ENCODE measurements at regions not wholly inside any gene's neighbourhood (a gene's known extent, or its start where the extent isn't known, plus 50 kb on each side); places are given as distances from the start of the nearest gene placed in this dataset.

DNA sequence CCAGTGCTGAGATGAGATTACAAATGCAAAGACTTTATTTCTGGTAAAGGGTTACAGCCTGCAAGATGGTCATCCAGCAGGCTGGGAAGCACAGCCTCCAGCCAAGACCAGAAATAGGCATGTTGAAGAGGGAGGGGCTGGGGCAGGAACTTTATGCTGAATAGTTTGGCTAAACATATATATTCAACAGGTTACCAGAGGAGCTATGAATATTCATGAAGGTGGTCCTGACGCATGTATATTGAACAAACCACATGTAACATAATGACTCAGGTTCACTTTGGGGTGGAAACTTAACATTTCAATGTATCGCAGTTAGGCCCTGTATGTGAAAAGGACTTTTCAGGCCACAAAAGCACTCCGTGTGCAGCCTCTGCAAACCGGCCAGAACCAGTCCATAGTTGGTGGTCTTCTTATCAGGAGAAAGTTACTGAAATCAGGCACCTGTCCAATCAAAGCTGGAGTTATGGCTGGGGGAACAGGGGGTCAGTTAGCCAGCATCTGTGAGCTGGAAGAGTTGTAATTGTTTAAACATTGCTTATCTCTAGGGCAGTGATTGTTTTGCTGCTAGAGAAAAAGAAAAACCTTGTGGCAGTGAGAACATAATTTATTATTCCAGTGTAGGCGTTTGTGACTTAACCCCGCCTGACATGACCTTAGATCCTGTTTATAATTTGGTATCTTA is 372.9 kb upstream of the AUTS2 start:
- no peak for DNase-seq (ENCODE audit: low spot score)
- no peak for ATAC-seq (ENCODE audit: insufficient number of reproducible peaks, low FRiP score, low read depth)
- H3K27ac ChIP-seq, result no peak overlapping the region
- H3K36me3 ChIP-seq, result no peaks in the 10 kb centered on the region
- H3K9me3 ChIP-seq, result no peaks in the 10 kb centered on the region
- H3K4me3 ChIP-seq, result no peak overlapping the region
- H3K27me3 ChIP-seq (replicated peaks; ENCODE audit: insufficient read depth), result no peaks in the 10 kb centered on the region
- peaks cover 5 to 24% of the 10 kb centered on the region in 2 donors for H3K4me1 ChIP-seq (ENCODE audit: control insufficient read depth in 1 of 2, low read depth in 2 of 2)
- TF ChIP-seq, protein P1, sequence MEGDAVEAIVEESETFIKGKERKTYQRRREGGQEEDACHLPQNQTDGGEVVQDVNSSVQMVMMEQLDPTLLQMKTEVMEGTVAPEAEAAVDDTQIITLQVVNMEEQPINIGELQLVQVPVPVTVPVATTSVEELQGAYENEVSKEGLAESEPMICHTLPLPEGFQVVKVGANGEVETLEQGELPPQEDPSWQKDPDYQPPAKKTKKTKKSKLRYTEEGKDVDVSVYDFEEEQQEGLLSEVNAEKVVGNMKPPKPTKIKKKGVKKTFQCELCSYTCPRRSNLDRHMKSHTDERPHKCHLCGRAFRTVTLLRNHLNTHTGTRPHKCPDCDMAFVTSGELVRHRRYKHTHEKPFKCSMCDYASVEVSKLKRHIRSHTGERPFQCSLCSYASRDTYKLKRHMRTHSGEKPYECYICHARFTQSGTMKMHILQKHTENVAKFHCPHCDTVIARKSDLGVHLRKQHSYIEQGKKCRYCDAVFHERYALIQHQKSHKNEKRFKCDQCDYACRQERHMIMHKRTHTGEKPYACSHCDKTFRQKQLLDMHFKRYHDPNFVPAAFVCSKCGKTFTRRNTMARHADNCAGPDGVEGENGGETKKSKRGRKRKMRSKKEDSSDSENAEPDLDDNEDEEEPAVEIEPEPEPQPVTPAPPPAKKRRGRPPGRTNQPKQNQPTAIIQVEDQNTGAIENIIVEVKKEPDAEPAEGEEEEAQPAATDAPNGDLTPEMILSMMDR (IDR thresholded peaks at IDR 0.05), result no peak

DNA sequence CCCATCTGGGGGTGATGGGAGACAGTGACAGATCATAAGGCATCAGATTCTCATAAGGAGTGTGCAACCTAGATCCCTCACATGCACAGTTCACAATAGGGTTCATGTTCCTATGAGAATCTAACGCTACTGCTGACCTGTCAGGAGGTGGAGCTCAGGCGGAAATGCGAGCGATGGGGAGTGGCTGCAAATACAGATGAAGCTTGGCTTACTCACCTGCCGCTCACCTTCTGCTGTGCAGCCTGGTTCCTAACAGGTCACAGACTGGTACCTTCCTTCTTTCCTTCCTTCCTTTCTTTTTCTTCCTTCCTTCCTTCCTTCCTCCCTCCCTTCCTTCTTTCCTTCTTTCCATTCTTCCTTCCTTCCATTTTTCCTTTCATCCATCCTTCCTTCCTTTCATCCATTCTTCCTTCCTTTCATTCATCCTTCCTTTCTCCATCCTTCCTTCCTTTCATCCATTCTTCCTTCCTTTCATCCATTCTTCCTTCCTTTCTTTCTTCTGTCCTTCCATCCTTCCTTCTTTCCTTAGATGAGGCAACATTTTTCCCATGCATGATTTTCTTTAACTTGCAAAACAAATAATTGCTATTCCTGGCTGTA is 370.0 kb upstream of the AUTS2 start:
- TF ChIP-seq, protein P1 (IDR thresholded peaks at IDR 0.05), result no peak
- Histone ChIP-seq H3K27me3 (replicated peaks; ENCODE audit: insufficient read depth) (no peaks in the 10 kb centered on the region), H3K36me3 (no peaks in the 10 kb centered on the region), H3K4me3 (no peak overlapping the region), H3K9me3 (no peaks in the 10 kb centered on the region), H3K27ac (no peak overlapping the region), H3K4me1 (ENCODE audit: control insufficient read depth in 1 of 2, low read depth in 2 of 2) (peaks cover 5 to 24% of the 10 kb centered on the region in 2 donors)
- ATAC-seq (ENCODE audit: insufficient number of reproducible peaks, low FRiP score, low read depth) (no peak), DNase-seq (ENCODE audit: low spot score) (no peak)

DNA sequence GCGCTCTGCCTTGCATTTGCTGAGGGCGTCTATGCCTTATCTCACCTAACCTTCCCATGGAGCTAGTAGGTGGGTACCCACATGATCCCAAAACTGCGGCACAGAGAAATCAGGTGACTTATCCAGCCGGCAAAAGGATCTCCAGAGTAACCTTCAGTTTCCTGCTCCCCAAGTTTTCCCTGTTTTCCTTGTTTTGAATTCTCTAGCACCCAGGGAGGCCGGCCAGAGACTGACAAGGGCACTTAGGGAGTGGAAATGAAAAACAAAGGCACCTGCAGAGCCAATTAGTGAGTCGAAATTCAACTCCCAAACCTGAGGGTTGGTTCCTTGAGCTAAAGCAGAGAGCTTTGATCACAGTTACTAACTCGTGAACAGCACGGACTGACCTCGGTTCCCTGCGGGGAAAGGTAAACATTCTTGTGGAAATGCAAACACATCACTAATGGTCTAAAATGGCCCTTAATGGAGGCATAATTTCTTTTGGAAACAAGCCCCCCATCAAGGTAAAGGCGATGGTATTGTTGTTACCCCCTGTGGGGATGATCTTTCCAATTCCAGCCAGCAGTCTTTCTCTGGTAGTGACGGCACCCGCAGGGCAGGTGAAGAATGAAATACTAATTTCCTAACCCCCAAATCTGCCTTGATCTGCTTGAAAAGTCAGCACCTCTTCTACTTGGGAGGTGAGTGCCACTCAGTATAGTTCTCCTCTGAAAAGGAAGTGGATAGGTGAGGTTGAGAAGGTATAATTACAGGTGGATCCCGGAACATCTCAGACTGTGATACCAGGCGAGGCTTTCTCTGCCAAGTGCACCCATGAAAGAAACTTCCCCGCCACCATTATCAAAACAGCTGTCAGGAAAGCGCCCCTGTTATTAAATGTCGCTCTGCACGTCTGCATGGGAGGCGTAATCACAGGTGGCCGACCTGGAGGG is 365.6 kb upstream of the AUTS2 start:
- TF ChIP-seq, protein P1 (IDR thresholded peaks at IDR 0.05), result no peak
- Histone ChIP-seq H3K4me3 (no peak overlapping the region), H3K27ac (no peak overlapping the region), H3K36me3 (no peaks in the 10 kb centered on the region), H3K9me3 (no peaks in the 10 kb centered on the region), H3K4me1 (ENCODE audit: control insufficient read depth in 1 of 2, low read depth in 2 of 2) (peaks cover 0 to 18% of the 10 kb centered on the region in 2 donors), H3K27me3 (replicated peaks; ENCODE audit: insufficient read depth) (no peaks in the 10 kb centered on the region)
- DNase-seq (ENCODE audit: low spot score) (no peak), ATAC-seq (ENCODE audit: insufficient number of reproducible peaks, low FRiP score, low read depth) (no peak)

DNA sequence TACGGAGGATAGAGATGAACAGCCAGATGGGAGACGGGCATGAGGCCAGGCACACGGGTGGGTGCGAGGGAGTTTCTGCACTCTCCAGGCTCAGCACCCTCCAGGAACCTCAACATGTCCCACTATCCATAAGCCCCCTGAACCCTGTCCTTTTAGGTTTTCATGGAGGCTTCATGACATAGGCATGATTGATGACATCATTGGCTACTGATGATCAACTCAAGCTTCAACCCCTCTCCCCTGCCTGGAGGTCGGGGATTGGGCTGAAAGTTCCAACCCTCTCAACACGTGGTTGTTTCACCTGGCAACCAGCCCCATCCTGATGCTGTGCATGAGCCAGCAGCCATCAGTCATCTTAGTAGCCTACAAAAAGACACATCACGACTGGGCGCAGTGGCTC is 360.7 kb upstream of the AUTS2 start:
- Histone ChIP-seq H3K9me3 (no peaks in the 10 kb centered on the region), H3K27ac (no peak overlapping the region), H3K36me3 (no peaks in the 10 kb centered on the region), H3K4me3 (no peak overlapping the region), H3K4me1 (ENCODE audit: control insufficient read depth in 1 of 2, low read depth in 2 of 2) (peaks cover 0 to 21% of the 10 kb centered on the region in 2 donors), H3K27me3 (replicated peaks; ENCODE audit: insufficient read depth) (no peaks in the 10 kb centered on the region)
- no peak for ATAC-seq (ENCODE audit: insufficient number of reproducible peaks, low FRiP score, low read depth)
- TF ChIP-seq, protein P1 (IDR thresholded peaks at IDR 0.05), result no peak
- no peak for DNase-seq (ENCODE audit: low spot score)

DNA sequence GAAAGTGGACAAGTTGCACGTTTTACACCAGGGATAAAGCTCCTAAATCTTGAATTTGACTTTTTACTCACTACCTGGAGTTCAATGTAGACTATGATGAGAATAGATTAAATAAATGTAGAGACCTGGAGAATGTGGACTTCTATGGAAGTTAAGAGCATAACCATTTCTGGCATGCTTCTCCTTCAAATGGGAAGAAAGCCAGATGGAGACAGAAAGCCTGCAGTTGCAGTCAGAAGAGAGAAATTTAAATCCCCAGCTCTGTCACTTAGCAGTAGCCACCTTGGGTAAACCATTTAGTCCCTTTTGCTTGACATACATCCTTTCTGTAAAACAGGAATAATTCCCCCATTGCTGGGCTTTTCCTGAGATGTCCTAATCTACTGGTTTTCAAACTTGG is 355.3 kb upstream of the AUTS2 start:
- Histone ChIP-seq H3K9me3 (no peaks in the 10 kb centered on the region), H3K36me3 (no peaks in the 10 kb centered on the region), H3K4me3 (no peak overlapping the region), H3K27me3 (replicated peaks; ENCODE audit: insufficient read depth) (no peaks in the 10 kb centered on the region), H3K4me1 (ENCODE audit: control insufficient read depth in 1 of 2, low read depth in 2 of 2) (peaks cover 0 to under 1% of the 10 kb centered on the region in 2 donors), H3K27ac (no peak overlapping the region)
- TF ChIP-seq, protein P1 (IDR thresholded peaks at IDR 0.05), result no peak
- ATAC-seq (ENCODE audit: insufficient number of reproducible peaks, low FRiP score, low read depth) (no peak), DNase-seq (ENCODE audit: low spot score) (no peak)
